Testis (tissue), 2 donors: ENCODE measurements at regions not wholly inside any gene's neighbourhood (a gene's known extent, or its start where the extent isn't known, plus 50 kb on each side); places are given as distances from the start of the nearest gene placed in this dataset.

ENCODE experiments used
- POLR2A ChIP-seq: fragments of 450-650 bp; IDR thresholded peaks from one replicate; pipeline ENCODE4 v1.6.1; 2017; ENCODE audit warnings: antibody characterized with exemption, mild to moderate bottlenecking, moderate library complexity
- TF ChIP-seq, protein P1 (sequence below), 3 experiments: fragments of 450-650 bp in 2 of 3; fragments of 200-600 bp in 1 of 3; sonication (generic) in 1 of 3; IDR thresholded peaks; one replicate each; pipeline ENCODE4 v1.5.1; 2016 to 2019; ENCODE audit warnings: antibody characterized with exemption in 3 of 3, mild to moderate bottlenecking in 2 of 3, moderate library complexity in 1 of 3

DNA sequence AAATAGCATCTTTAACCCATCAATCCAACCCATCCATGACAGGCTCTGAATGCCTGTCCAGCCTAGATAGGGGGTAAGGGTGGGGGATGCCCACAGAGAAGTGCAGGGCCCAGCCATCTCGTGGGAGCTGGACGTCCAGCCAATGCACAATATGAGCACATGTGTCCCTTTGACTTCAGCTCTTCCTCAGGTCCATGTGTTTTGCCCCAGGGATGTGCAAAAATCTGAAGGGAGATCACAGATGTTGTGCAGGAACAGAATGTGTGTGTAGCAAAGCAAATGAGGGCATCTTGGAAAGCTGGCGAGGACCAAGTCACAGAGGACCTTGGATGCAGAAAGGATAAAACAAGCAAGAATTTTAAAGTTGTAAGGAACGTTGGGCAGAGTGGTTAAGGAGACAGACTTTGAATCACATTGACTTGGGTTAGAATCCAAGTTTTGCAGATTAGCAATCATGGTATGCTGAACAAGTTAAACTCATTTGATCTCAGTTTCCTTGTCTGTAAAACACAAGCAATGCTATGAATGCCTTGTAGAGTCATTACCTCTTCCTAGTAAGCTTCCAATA is 104.5 kb downstream of the TTC32 start:
- TF ChIP-seq, protein P1, sequence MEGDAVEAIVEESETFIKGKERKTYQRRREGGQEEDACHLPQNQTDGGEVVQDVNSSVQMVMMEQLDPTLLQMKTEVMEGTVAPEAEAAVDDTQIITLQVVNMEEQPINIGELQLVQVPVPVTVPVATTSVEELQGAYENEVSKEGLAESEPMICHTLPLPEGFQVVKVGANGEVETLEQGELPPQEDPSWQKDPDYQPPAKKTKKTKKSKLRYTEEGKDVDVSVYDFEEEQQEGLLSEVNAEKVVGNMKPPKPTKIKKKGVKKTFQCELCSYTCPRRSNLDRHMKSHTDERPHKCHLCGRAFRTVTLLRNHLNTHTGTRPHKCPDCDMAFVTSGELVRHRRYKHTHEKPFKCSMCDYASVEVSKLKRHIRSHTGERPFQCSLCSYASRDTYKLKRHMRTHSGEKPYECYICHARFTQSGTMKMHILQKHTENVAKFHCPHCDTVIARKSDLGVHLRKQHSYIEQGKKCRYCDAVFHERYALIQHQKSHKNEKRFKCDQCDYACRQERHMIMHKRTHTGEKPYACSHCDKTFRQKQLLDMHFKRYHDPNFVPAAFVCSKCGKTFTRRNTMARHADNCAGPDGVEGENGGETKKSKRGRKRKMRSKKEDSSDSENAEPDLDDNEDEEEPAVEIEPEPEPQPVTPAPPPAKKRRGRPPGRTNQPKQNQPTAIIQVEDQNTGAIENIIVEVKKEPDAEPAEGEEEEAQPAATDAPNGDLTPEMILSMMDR (IDR thresholded peaks at IDR 0.05): no peak
- no peak for TF ChIP-seq POLR2A
